Activated T-cell treated with anti-CD3 and anti-CD28 coated beads, Interleukin-2, amount 50 U/mL, for 24 hours (primary cell): ENCODE measurements at regions not wholly inside any gene's neighbourhood (a gene's known extent, or its start where the extent isn't known, plus 50 kb on each side); places are given as distances from the start of the nearest gene placed in this dataset.
"Not testable (repeated sequence)": the region's sequence is repeated elsewhere in the genome, so short reads cannot be mapped to it uniquely, and the experiment has no call there.

Experiments used
- DNase-seq: peaks from one replicate; pipeline ENCODE4 v3.0.0-alpha.2; 2020
- H3K27ac Mint-ChIP-seq: 2 replicates; pipeline ENCODE4 v1.8.0; 2020; ENCODE audit warnings: mild to moderate bottlenecking, mixed read lengths
- H3K27me3 Mint-ChIP-seq: 2 replicates; pipeline ENCODE4 v1.8.0; 2020; ENCODE audit warnings: mixed read lengths
- H3K36me3 Mint-ChIP-seq: 2 replicates; pipeline ENCODE4 v1.8.0; 2020; ENCODE audit warnings: low read depth, mixed read lengths
- H3K4me1 Mint-ChIP-seq: 2 replicates; pipeline ENCODE4 v1.8.0; 2020; ENCODE audit warnings: low read depth, mixed read lengths
- H3K4me3 Mint-ChIP-seq: 2 replicates; pipeline ENCODE4 v1.8.0; 2020; ENCODE audit warnings: mild to moderate bottlenecking, moderate library complexity, mixed read lengths
- H3K9me3 Mint-ChIP-seq: 2 replicates; pipeline ENCODE4 v1.8.0; 2020; ENCODE audit warnings: mixed read lengths

GRCh38 chr10:65176994-65177393 lies 1655.8 kb downstream of the REEP3 start:
- Mint-ChIP-seq H3K4me1 (no peaks in the 10 kb centered on the region), H3K9me3 (peaks cover 16% of the 10 kb centered on the region), H3K27me3 (no peaks in the 10 kb centered on the region), H3K36me3 (no peaks in the 10 kb centered on the region), H3K27ac (no peak overlapping the region), H3K4me3 (no peak overlapping the region)
- no peak for DNase-seq

GRCh38 chr10:65183236-65183635 lies 1662.0 kb downstream of the REEP3 start:
- H3K36me3 Mint-ChIP-seq, result no peaks in the 10 kb centered on the region
- no peak overlapping the region for H3K27ac Mint-ChIP-seq
- H3K9me3 Mint-ChIP-seq, result peaks cover 17% of the 10 kb centered on the region
- no peak overlapping the region for H3K4me3 Mint-ChIP-seq
- no peaks in the 10 kb centered on the region for H3K4me1 Mint-ChIP-seq
- DNase-seq, result no peak
- H3K27me3 Mint-ChIP-seq, result no peaks in the 10 kb centered on the region

DNA sequence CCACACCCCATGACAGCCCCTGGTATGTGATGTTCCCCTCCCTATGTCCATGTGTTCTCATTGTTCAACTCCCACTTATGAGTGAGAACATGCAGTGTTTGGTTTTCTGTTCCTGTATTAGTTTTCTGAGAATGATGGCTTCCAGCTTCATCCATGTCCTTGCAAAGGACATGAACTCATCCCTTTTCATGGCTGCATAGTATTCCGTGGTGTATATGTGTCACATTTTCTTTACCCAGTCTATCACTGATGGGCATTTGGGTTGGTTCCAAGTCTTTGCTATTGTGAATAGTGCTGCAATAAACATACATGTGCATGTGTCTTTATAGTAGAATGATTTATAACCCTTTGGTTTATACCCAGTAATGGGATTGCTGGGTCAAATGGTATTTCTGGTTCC lies 1665.5 kb downstream of the REEP3 start:
- H3K27me3 Mint-ChIP-seq, H3K4me1 Mint-ChIP-seq, DNase-seq, H3K36me3 Mint-ChIP-seq, H3K4me3 Mint-ChIP-seq, H3K9me3 Mint-ChIP-seq, H3K27ac Mint-ChIP-seq: not testable (repeated sequence)

GRCh38 chr10:65194126-65194525 lies 1672.9 kb downstream of the REEP3 start:
- Mint-ChIP-seq H3K27me3 (no peaks in the 10 kb centered on the region), H3K4me1 (no peaks in the 10 kb centered on the region), H3K4me3 (no peak overlapping the region), H3K9me3 (peaks cover 8% of the 10 kb centered on the region), H3K27ac (no peak overlapping the region), H3K36me3 (no peaks in the 10 kb centered on the region)
- DNase-seq, result no peak

- Mint-ChIP-seq H3K4me3 (no peak overlapping the region), H3K27me3 (no peaks in the 10 kb centered on the region), H3K9me3 (peaks cover 8% of the 10 kb centered on the region), H3K36me3 (no peaks in the 10 kb centered on the region), H3K4me1 (no peaks in the 10 kb centered on the region), H3K27ac (no peak overlapping the region)
- no peak for DNase-seq
Measured at GRCh38 chr10:65194555-65194954, 1673.4 kb downstream of the REEP3 start.

DNA sequence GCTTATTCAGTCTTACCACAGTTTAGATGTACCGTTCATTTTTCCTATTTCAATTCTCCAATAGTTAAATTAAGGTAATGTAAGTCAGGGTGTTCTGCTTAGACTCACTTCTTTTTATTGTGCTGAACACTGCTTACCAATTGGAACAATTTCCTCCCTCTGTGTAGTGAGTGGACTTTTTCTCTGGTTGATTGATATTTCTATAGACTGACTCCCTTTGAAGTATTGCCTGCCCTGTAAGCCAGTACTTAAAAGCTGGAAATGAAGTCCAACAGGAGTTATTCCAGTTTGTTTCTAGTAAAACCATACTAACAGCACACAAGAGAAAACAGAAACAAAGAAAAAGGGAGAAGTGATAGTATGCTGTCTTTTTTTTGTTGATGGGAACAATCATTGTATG lies 1674.9 kb downstream of the REEP3 start:
- Mint-ChIP-seq H3K27ac (no peak overlapping the region), H3K4me1 (no peaks in the 10 kb centered on the region), H3K27me3 (no peaks in the 10 kb centered on the region), H3K36me3 (no peaks in the 10 kb centered on the region), H3K9me3 (peaks cover 10% of the 10 kb centered on the region), H3K4me3 (no peak overlapping the region)
- no peak for DNase-seq

- Mint-ChIP-seq H3K4me1 (no peaks in the 10 kb centered on the region), H3K36me3 (no peaks in the 10 kb centered on the region), H3K4me3 (no peak overlapping the region), H3K27ac (no peak overlapping the region), H3K9me3 (peaks cover 9% of the 10 kb centered on the region), H3K27me3 (no peaks in the 10 kb centered on the region)
- no peak for DNase-seq
Measured at GRCh38 chr10:65197935-65198334, 1676.7 kb downstream of the REEP3 start.

DNA sequence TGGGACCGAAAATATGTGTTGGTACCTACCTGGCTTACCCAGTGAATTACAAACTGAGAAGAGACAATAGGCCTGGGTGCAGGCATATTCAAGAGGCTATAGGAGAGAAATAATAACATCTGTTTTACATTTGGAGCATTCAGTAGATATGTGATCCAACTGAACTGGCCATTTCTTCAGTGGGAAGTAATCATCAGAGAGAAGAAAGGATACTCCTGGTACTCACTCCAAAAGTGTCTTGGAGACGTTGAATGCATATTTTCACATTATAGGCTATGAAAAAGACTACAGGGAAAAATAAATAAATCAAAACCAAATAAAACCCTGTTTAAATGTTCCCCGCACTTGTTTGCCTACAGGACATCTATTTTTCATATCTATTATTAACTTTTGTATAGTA lies 1680.3 kb downstream of the REEP3 start:
- no peak overlapping the region for H3K4me3 Mint-ChIP-seq
- H3K27ac Mint-ChIP-seq, result no peak overlapping the region
- H3K36me3 Mint-ChIP-seq, result no peaks in the 10 kb centered on the region
- no peaks in the 10 kb centered on the region for H3K27me3 Mint-ChIP-seq
- H3K9me3 Mint-ChIP-seq, result peaks cover 7% of the 10 kb centered on the region
- H3K4me1 Mint-ChIP-seq, result no peaks in the 10 kb centered on the region
- DNase-seq, result no peak

DNA sequence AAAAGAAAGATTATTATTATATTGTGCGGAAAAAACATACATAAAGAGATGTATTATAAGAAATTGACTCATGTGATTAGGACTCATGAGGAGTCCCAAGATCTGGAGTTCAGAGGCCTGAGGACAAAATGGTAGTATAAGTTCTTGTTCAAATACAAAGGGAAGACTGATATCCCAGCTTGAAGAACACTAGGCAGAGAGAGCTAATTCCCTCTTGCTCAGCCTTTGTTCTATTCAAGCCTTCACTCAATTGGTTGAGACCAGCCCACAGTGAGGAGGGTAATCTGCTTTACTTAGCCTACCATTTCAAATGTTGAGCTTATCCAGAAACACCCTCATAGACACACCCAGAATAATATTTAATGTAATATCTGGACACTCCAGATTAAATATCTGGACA lies 1683.8 kb downstream of the REEP3 start:
- Mint-ChIP-seq H3K9me3 (peaks cover 3% of the 10 kb centered on the region), H3K4me3 (no peak overlapping the region)
- DNase-seq, result no peak

DNA sequence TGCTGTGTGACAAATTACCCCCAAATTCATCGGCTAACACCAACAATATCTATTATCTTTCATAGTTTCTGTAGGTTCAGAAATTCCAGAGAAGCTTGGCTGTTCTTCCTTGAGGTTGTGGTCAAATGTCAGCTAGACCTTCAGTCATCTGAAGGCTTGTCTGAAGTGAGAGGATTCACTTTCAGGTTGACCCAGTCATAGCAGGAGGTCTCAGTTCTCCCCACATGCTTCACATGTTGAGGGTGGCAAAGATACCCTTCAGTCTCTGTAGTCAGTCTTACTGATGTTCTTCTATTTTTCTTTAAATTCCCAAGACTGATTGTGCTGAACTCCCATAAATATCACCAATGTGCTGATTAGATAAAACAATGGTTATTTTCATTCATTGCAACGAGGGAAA lies 1692.0 kb downstream of the REEP3 start:
- H3K4me3 Mint-ChIP-seq, result no peak overlapping the region
- H3K9me3 Mint-ChIP-seq, result peaks cover 10% of the 10 kb centered on the region
- no peaks in the 10 kb centered on the region for H3K4me1 Mint-ChIP-seq
- H3K27ac Mint-ChIP-seq, result no peak overlapping the region
- no peaks in the 10 kb centered on the region for H3K27me3 Mint-ChIP-seq
- no peak for DNase-seq
- H3K36me3 Mint-ChIP-seq, result no peaks in the 10 kb centered on the region

More for the DNA sequence above, 1683.8 kb downstream of the REEP3 start:
- no peaks in the 10 kb centered on the region for H3K4me1 Mint-ChIP-seq
- no peak overlapping the region for H3K27ac Mint-ChIP-seq
- H3K27me3 Mint-ChIP-seq, result no peaks in the 10 kb centered on the region
- no peaks in the 10 kb centered on the region for H3K36me3 Mint-ChIP-seq

- Mint-ChIP-seq H3K4me3 (no peak overlapping the region), H3K27ac (no peak overlapping the region), H3K9me3 (peaks cover 10% of the 10 kb centered on the region), H3K27me3 (no peaks in the 10 kb centered on the region), H3K36me3 (no peaks in the 10 kb centered on the region), H3K4me1 (no peaks in the 10 kb centered on the region)
- DNase-seq, result no peak
Measured at GRCh38 chr10:65219444-65219843, 1698.2 kb downstream of the REEP3 start.

DNA sequence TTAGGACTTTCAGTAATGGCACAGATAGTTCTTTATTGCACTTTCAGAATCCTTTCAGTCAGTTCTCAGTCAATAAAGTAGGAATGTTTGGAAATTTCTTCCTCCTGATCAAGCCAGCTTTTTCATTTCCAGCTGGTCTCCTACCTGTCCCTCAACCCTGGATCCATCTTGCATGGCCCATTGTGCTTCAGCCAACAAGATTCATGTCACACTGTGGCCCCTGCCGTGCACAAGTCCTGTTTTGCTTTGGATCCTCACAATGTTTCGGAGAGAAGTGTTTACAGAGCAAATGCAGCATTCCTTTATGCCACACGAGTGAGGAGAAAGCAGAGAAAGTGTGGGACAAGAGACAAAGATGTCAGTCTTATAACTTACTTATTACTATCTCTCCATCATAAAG lies 1694.7 kb upstream of the LRRTM3 start:
- no peak for DNase-seq
- no peak overlapping the region for H3K4me3 Mint-ChIP-seq
- H3K4me1 Mint-ChIP-seq, result no peaks in the 10 kb centered on the region
- no peaks in the 10 kb centered on the region for H3K27me3 Mint-ChIP-seq
- H3K27ac Mint-ChIP-seq, result no peak overlapping the region
- no peaks in the 10 kb centered on the region for H3K36me3 Mint-ChIP-seq
- peaks cover 12% of the 10 kb centered on the region for H3K9me3 Mint-ChIP-seq

DNA sequence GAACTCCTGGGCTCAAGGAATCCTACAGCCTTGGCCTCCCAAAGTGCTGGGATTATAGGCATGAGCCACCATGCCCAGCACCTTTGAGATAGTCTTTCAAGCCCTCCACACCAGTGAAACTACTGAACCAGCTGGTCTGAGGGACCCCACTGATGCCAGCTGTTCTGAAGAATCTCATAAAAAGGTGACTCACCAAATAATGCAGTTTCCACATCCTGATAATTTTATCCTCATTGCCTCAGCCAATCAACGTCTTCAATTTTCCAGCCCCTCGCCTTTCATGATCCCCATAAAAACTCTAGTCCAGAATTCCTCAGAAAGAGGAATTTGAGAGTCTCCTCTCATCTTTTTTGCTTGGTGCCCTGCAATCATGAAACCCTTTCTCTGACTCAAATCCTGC lies 1691.6 kb upstream of the LRRTM3 start:
- no peak for DNase-seq
- Mint-ChIP-seq H3K27ac (no peak overlapping the region), H3K36me3 (no peaks in the 10 kb centered on the region), H3K27me3 (no peaks in the 10 kb centered on the region), H3K9me3 (peaks cover 6% of the 10 kb centered on the region), H3K4me1 (no peaks in the 10 kb centered on the region), H3K4me3 (no peak overlapping the region)

DNA sequence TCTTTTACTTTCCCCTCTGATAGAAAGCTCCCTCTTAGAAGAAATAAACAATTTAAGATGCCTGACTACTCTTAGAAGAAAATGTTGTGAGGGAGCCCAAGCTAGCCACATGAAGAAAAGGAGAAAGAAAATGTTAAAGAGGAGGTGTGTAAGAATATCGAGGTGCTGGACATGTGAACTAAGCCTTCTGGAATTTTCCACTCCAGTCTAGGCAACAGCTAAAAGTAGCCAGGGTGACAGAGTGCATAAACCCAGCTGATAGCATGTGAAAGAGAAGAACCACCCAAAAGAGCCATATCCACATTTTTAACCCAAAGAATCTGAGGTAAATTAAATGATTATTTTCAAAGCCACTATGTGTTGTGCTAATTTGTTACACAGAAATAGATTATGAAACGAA lies 1690.6 kb upstream of the LRRTM3 start:
- no peak overlapping the region for H3K4me3 Mint-ChIP-seq
- no peaks in the 10 kb centered on the region for H3K27me3 Mint-ChIP-seq
- no peaks in the 10 kb centered on the region for H3K4me1 Mint-ChIP-seq
- no peak for DNase-seq
- no peak overlapping the region for H3K27ac Mint-ChIP-seq
- no peaks in the 10 kb centered on the region for H3K36me3 Mint-ChIP-seq
- H3K9me3 Mint-ChIP-seq, result peaks cover 2% of the 10 kb centered on the region

DNA sequence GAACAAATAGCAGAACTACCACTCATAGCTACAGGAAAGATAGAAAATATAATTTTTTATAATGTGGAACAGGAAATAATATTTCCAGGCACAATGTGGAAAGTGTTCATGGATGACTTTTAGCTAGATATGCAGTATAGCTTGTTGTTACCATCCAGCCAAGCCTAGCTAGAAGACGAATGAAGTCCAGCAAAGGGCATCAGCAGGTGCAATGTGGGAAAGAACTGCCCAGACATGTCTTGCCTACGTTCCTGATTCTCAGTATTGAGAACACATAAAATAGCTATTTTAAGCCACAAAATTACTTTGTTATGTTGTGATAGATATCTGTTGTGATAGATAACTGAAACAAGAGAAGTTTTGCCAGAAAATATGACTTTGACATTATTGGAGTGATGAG lies 1690.0 kb upstream of the LRRTM3 start:
- no peak for DNase-seq
- H3K4me1 Mint-ChIP-seq, result no peaks in the 10 kb centered on the region
- H3K27me3 Mint-ChIP-seq, result no peaks in the 10 kb centered on the region
- no peak overlapping the region for H3K27ac Mint-ChIP-seq
- H3K4me3 Mint-ChIP-seq, result no peak overlapping the region
- peaks cover 2% of the 10 kb centered on the region for H3K9me3 Mint-ChIP-seq
- no peaks in the 10 kb centered on the region for H3K36me3 Mint-ChIP-seq

GRCh38 chr10:65265451-65265954 lies 1660.3 kb upstream of the LRRTM3 start:
- Mint-ChIP-seq H3K27ac (no peak overlapping the region), H3K4me1 (no peaks in the 10 kb centered on the region), H3K9me3 (peaks cover 9% of the 10 kb centered on the region), H3K27me3 (no peaks in the 10 kb centered on the region), H3K4me3 (no peak overlapping the region), H3K36me3 (no peaks in the 10 kb centered on the region)
- no peak for DNase-seq
